GM19240 (cell line): ENCODE measurements at regions not wholly inside any gene's neighbourhood (a gene's known extent, or its start where the extent isn't known, plus 50 kb on each side); places are given as distances from the start of the nearest gene placed in this dataset.
"Not testable (repeated sequence)": the region's sequence is repeated elsewhere in the genome, so short reads cannot be mapped to it uniquely, and the experiment has no call there.

Experiments used
- DNase-seq: peaks from one replicate; pipeline ENCODE4 v3.0.0; 2011; ENCODE audit warnings: low spot score; ENCODE audit not compliant: insufficient read length

GRCh38 chr14:87063181-87063580 lies 929.8 kb downstream of the GALC start:
- DNase-seq: no peak

DNA sequence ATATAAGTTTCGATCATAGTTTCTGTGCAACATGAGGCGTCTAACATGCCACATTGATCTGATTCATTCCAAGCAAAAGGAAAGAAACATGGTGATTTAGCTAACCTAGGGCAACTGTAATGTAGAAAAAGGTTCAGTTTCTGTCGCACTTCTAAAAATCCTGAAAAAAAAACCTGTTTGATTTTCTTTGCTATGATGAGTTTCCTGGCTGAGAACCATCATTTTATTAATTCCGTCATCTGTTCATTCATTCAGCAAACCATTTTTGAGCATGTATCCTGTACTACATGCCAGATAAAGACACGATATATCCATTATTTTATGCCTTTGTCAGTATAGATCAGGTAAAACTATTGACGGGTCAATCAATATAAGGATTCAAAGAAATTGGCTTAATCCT lies 932.6 kb downstream of the GALC start:
- no peak for DNase-seq

DNA sequence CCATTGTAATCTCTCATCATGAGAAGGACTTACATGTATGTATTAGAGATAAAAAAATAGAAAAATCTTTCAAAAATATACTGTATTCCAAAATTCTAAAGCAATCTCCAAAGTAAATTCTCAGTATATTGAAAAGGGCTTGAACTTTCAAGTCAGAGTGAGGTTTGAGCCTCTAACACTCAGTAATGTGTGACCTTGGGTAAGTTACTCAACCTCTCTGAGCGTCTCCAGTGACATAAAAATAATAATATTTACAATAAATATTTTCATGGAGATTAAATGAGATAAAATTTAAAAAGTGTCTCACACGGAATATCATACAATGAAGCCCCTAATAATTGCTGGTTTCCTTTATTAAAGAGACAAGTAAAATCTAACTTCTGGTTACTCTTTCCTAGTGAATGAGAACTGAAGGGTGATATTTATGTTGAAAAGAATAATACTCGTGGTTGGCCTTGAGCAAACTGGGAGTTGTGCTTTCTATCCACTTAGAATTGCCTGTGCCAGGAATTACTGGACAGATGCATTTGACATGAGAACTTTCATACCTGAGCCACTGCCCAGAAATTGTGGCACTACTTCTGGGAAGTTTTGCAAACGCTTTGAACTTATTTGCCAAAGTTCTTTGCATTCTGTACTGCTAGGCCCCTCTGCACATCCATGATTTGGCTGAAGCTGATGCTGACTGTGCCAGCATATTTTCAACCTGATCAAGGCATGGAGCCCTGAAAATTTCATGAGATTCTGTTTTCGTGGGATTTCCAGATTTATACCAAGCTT lies 933.7 kb downstream of the GALC start:
- no peak for DNase-seq

- DNase-seq: no peak
These were observed 938.0 kb downstream of the GALC start for GRCh38 chr14:87055007-87055406.

GRCh38 chr14:87052646-87053225 lies 940.2 kb downstream of the GALC start:
- DNase-seq: no peak

GRCh38 chr14:87050421-87050820 lies 942.6 kb downstream of the GALC start:
- no peak for DNase-seq

DNA sequence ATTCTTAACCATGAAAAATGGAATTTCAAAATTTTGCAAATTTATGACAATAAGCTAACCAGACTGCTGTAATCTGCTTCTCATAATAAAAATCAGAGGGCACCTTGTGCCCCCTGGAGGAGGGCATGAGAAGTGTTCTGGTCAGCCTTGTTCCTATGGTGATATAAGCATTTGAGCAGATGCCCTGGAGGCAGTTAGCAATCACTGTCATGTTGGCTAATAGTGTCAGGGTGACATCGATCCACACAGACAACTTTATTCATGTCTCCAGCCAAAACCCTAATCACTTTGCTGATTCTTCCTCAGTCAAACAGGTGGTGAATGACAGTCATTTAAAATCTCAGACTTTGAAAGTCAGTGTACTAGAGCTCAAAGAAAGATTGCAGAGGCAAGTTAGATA lies 943.0 kb downstream of the GALC start:
- DNase-seq: no peak

GRCh38 chr14:87046960-87047359 lies 946.0 kb downstream of the GALC start:
- no peak for DNase-seq

- no peak for DNase-seq
These were observed 947.0 kb downstream of the GALC start for GRCh38 chr14:87045956-87046355.

- DNase-seq: no peak
These were observed 947.7 kb downstream of the GALC start for GRCh38 chr14:87045246-87045645.

GRCh38 chr14:87044807-87045206 lies 948.2 kb downstream of the GALC start:
- DNase-seq: no peak

DNA sequence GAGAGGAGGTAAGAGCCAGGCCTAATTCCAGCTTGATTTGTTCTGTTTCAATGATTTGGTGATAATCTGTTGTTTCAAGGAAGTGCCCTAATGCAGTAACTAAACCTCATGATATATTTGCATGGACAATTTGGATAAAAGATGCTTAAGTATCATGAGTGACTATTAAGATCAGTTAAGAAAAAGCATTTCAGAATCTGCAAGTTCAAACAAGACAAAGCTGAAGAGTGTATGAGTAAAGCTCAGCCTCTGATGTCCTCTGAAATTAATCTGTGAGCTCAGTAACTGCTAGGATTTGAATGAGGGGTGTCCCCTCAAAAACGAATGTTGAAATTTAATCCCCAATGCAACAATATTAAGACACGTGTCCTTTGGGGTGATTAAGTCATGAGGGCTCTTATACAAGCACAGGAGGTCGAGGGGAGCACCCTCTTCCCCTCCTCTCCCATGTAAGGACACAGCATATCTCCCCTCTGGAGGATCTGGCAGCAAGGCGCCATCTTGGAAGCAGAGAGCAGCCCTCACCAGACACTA lies 949.2 kb downstream of the GALC start:
- no peak for DNase-seq

DNA sequence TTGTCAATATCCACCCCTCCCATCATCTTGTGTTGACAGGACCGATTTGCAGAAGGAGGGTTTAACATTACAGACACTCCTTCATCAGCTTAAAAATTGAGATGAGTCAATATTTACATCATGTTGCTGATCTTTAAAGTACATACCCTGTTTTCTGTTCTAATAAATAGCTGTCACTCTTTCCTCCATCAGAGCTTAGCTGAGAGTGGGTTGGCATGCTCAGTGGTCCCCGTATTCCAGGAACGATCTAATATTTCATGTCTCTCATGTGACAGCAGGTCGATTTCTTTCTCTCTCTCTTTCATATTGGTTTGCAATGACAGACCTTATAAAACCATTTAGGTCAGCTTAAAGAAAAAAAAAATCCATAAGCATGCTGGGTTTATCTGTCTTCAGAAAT lies 950.6 kb downstream of the GALC start:
- DNase-seq: no peak

DNA sequence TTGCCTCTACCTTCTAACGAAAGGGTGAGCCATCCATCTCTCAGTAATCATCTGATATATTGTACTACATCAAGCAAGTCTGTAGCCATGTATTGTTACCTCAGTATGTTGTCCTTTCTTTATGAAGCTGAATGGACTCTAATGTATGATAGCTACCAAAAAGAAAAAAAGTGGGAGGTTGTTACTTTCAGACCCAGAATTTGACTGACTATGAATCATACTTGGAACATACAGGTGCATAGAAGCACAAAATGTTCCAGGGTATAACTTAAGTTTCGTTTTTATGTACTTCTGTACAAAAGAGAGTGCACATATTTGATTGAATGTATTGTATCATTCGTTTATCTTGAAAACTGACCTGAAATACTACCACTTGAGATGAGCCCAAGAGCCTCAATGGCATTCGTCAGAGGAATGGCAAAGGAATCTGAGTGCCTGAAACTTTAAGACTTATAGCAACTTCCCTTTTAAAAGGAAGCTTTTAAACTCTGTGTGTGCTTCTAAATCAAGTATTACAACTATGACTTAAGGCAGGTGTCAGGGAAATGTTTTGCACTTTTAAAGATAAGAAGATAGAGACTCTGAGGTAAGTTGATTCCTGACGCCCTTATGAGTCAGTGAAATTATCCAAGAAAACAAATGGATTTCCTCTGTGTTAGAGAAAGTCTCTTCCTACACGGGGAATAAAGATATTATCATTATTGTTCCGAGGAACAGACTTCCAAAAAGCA lies 951.5 kb downstream of the GALC start:
- DNase-seq: no peak

DNA sequence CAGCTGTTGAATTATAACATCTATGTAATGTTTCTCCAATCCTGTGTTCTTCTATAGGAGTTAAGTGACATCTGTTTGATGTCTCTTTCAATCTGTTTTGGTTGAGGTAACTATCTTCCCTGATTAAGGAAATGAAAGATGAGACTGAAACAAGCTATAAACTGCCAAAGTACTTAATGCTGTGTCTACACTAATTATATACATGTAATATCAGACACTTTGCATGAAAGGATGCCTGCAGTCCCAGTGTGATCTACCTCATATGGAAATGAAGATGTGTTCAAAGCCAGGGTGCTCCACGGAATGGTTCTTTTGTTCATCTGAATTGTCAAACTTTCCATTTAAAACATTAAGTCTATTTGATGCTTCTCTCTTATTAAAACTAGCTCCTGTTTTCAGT lies 958.3 kb downstream of the GALC start:
- no peak for DNase-seq

DNA sequence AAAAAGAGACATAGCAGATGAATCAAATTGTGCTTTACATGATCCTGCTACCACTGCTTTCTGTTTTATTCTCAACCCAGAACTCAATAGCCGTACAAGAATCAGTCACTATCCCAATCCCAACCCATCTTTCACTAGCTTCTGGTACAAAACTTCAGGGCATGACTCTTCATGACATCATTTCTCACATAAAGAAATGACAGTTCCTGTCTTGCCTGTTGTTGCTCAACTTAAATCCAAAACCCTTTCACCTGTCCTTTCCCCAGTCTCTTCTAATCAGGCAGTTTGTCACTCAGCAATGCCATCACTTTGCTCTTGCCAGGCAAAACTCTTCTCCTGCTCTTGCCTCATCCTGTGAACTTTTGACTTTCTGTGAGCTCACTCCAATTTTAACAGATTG lies 962.8 kb downstream of the GALC start:
- DNase-seq: no peak

DNA sequence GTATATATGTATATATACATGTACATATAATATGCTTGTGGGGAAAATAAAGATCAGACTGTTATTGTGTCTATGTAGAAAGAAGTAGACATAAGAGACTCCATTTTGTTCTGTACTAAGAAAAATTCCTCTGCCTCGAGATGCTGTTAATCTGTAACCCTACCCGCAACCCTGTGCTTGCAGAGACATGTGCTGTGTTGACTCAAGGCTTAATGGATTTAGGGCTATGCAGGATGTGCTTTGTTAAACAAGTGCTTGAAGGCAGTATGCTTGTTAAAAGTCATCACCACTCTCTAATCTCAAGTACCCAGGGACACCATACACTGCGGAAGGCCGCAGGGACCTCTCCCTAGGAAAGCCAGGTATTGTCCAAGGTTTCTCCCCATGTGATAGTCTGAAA lies 972.9 kb downstream of the GALC start:
- not testable (repeated sequence) for DNase-seq

DNA sequence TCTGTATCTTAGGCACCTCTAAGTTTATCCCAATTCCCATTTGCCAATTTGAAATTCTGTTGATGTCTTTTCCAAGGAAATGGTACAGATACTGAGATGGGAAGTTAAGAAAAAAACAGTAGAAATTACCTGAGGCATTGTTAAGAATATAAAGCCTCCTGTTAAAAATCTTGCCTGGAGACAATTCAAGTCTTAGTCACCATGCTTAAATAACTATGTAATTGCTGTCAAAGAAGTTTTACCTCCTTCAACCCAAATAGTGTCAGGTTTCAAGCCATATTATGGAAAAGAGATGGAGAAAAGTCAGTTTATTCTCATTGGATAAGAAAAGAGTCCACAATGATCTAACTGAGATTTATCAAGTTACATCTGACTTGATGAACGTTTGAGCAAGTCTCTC lies 974.7 kb downstream of the GALC start:
- no peak for DNase-seq

- DNase-seq: no peak
These were observed 975.6 kb downstream of the GALC start for GRCh38 chr14:87017335-87017734.

GRCh38 chr14:87014856-87015255 lies 978.1 kb downstream of the GALC start:
- DNase-seq: no peak

- DNase-seq: no peak
These were observed 979.4 kb downstream of the GALC start for GRCh38 chr14:87013583-87013982.

DNA sequence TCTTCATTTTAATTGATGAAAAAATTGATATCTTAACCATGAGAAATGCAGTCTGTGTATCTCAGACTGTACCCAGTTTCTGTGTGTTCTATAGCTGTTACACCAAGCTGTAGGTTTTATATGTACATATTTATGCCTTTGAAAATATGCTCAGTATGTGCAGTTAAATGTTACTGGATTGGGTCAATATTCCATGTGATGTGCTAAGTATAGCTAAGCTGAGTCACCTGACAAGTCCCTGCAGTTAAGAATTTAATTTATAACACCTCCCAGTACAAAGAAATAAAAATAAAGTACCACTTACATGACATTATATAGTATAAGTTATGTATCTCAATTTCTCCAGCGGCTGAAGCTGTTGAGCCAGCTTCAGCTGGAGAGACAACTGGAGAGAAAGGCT lies 984.0 kb downstream of the GALC start:
- DNase-seq: no peak
